PC-3 (cell line): ENCODE measurements at regions not wholly inside any gene's neighbourhood (a gene's known extent, or its start where the extent isn't known, plus 50 kb on each side); places are given as distances from the start of the nearest gene placed in this dataset.

Source experiments
- ATAC-seq: fragments of 200-7000 bp; cut with Tn5 transposase; 2 replicates; pipeline ENCODE4 v1.9.1; 2020; ENCODE audit warnings: mild to moderate bottlenecking, moderate library complexity
- BruUV-seq: library from RNA; stranded (reverse); fragments of 400-500 nt; replicated peaks from 2 replicates; lab custom pipeline; 2021; lab: Mats Ljungman, UMichigan
- CTCF ChIA-PET: fragments of 300-600 bp; sonication (Branson Sonifier 250); formaldehyde crosslinking; loops from one replicate; lab custom pipeline; 2022; ENCODE audit warnings: antibody characterized with exemption; lab: Charles Lee
- POLR2A ChIA-PET: fragments of 300-600 bp; sonication (Branson Sonifier 250); formaldehyde crosslinking; loops from one replicate; lab custom pipeline; 2022; ENCODE audit warnings: antibody characterized with exemption; ENCODE audit not compliant: unreplicated experiment; lab: Charles Lee
- DNase-seq: peaks from one replicate; pipeline ENCODE4 v3.0.0-alpha.2; 2015
- H2AFZ ChIP-seq: fragments of 300-600 bp; sonication (generic); 2 replicates; pipeline ENCODE4 v1.6.0; 2016; ENCODE audit warnings: antibody characterized with exemption, low read length
- H3F3A ChIP-seq: fragments of 300-600 bp; sonication (generic); one replicate; pipeline ENCODE4 v1.6.0; 2017; ENCODE audit warnings: antibody characterized with exemption, low read length, control low read depth, mild to moderate bottlenecking; ENCODE audit not compliant: unreplicated experiment
- H3K27ac ChIP-seq: fragments of 300-600 bp; sonication (generic); 2 replicates; pipeline ENCODE4 v1.5.1; 2016; ENCODE audit warnings: mild to moderate bottlenecking, low read length
- H3K27me3 ChIP-seq: fragments of 300-600 bp; sonication (generic); 2 replicates; pipeline ENCODE4 v1.6.1; 2016; ENCODE audit warnings: low read length, mixed read lengths
- H3K36me3 ChIP-seq: fragments of 300-600 bp; sonication (generic); 2 replicates; pipeline ENCODE4 v1.6.1; 2016; ENCODE audit warnings: low read depth, mixed run types, low read length, mixed read lengths
- H3K4me1 ChIP-seq: fragments of 300-600 bp; sonication (generic); 2 replicates; pipeline ENCODE4 v1.5.1; 2016; ENCODE audit warnings: low read length; ENCODE audit not compliant: insufficient read depth
- H3K4me2 ChIP-seq: fragments of 300-600 bp; sonication (generic); 2 replicates; pipeline ENCODE4 v1.6.0; 2016; ENCODE audit warnings: low read length
- H3K4me3 ChIP-seq: fragments of 300-600 bp; sonication (generic); 2 replicates; pipeline ENCODE4 v1.5.1; 2016; ENCODE audit warnings: mild to moderate bottlenecking, low read length, mixed read lengths
- H3K79me2 ChIP-seq: fragments of 300-600 bp; sonication (generic); 2 replicates; pipeline ENCODE4 v1.6.1; 2017; ENCODE audit warnings: low read length, mixed read lengths
- H3K9ac ChIP-seq: fragments of 300-600 bp; sonication (generic); 2 replicates; pipeline ENCODE4 v1.6.0; 2016; ENCODE audit warnings: mild to moderate bottlenecking, low read length
- H3K9me2 ChIP-seq: fragments of 300-600 bp; sonication (generic); replicated peaks from 2 replicates; pipeline ENCODE4 v1.6.1; 2016; ENCODE audit warnings: mixed run types, low read length, mixed read lengths
- H3K9me3 ChIP-seq: fragments of 300-600 bp; sonication (generic); 2 replicates; pipeline ENCODE4 v1.6.1; 2016; ENCODE audit warnings: low read length, mixed read lengths
- H4K20me1 ChIP-seq: fragments of 300-600 bp; sonication (generic); 2 replicates; pipeline ENCODE4 v1.6.1; 2016; ENCODE audit warnings: low read length, mixed read lengths
- CTCF ChIP-seq: fragments of 300-600 bp; sonication (generic); conservative IDR thresholded peaks from 2 replicates; pipeline ENCODE4 v1.5.1; 2017; ENCODE audit warnings: antibody characterized with exemption, low read depth, mild to moderate bottlenecking, low read length
- EZH2 ChIP-seq: fragments of 300-600 bp; sonication (generic); IDR thresholded peaks from one replicate; pipeline ENCODE4 v1.6.1; 2017; ENCODE audit warnings: antibody characterized with exemption, mild to moderate bottlenecking, low read length; ENCODE audit not compliant: unreplicated experiment
- EZH2phosphoT487 ChIP-seq: fragments of 300-600 bp; sonication (generic); IDR thresholded peaks from 2 replicates; pipeline ENCODE4 v1.6.1; 2018; ENCODE audit warnings: mild to moderate bottlenecking, antibody characterized with exemption, low read length, borderline replicate concordance
- intact Hi-C: fragments of 100-400 bp; cut with micrococcal nuclease; formaldehyde crosslinking; loops from 2 replicates; pipeline ENCODE4 v1.9.0; 2023

GRCh38 chr2:38430597-38431207 lies 53.6 kb upstream of the ATL2 start:
- H3K4me2 ChIP-seq, result no peak overlapping the region
- peaks cover 41% of the 10 kb centered on the region for H3K4me1 ChIP-seq
- no peaks in the 10 kb centered on the region for H3K36me3 ChIP-seq
- DNase-seq (no peak), ATAC-seq (no peak)
- H3K27me3 ChIP-seq, result no peaks in the 10 kb centered on the region
- H3K9me3 ChIP-seq, result no peaks in the 10 kb centered on the region
- TF ChIP-seq EZH2 (no peak), CTCF (no peak), EZH2phosphoT487 (no peak)
- no peak overlapping the region for H3K9ac ChIP-seq
- ChIA-PET POLR2A (no interaction called here), CTCF (no interaction called here)
- H3F3A ChIP-seq, result no peaks in the 10 kb centered on the region
- H2AFZ ChIP-seq, result no peak overlapping the region
- H3K4me3 ChIP-seq, result no peak overlapping the region
- no peaks in the 10 kb centered on the region for H3K9me2 ChIP-seq
- no TSS peak for BruUV-seq
- no peaks in the 10 kb centered on the region for H4K20me1 ChIP-seq
- H3K79me2 ChIP-seq, result no peaks in the 10 kb centered on the region
- H3K27ac ChIP-seq, result no peak overlapping the region
- intact Hi-C loops, result no loop called here

GRCh38 chr2:38430196-38430595 lies 53.1 kb upstream of the ATL2 start:
- no peaks in the 10 kb centered on the region for H3F3A ChIP-seq
- H3K27ac ChIP-seq, result no peak overlapping the region
- no peak for TF ChIP-seq CTCF
- no peak for TF ChIP-seq EZH2phosphoT487
- TF ChIP-seq EZH2, result no peak
- no peaks in the 10 kb centered on the region for H4K20me1 ChIP-seq
- H3K9ac ChIP-seq, result no peak overlapping the region
- no peaks in the 10 kb centered on the region for H3K79me2 ChIP-seq
- ChIA-PET POLR2A (no interaction called here), CTCF (no interaction called here)
- H3K9me3 ChIP-seq, result no peaks in the 10 kb centered on the region
- no peaks in the 10 kb centered on the region for H3K9me2 ChIP-seq
- no peak overlapping the region for H2AFZ ChIP-seq
- BruUV-seq, result no TSS peak
- intact Hi-C loops, result no loop called here
- H3K4me2 ChIP-seq, result no peak overlapping the region
- no peaks in the 10 kb centered on the region for H3K27me3 ChIP-seq
- no peak for DNase-seq
- no peak for ATAC-seq
- peaks cover 38% of the 10 kb centered on the region for H3K4me1 ChIP-seq
- H3K4me3 ChIP-seq, result no peak overlapping the region
- H3K36me3 ChIP-seq, result no peaks in the 10 kb centered on the region

- intact Hi-C loops, result loop anchor here (2.0 kb wide), 2 partner anchors 31 to 51 kb away; partner anchors contain the start of gene ATL2
- CTCF ChIA-PET, result no interaction called here
- DNase-seq (no peak), ATAC-seq (no peak)
- Histone ChIP-seq H3K9ac (no peak overlapping the region), H3K27ac (peak overlapping the region; percentile 55; the same call in 1 of the 2 replicates), H3K4me3 (no peak overlapping the region), H3K4me1 (peaks cover 27% of the 10 kb centered on the region), H3K79me2 (no peaks in the 10 kb centered on the region), H4K20me1 (no peaks in the 10 kb centered on the region), H2AFZ (no peak overlapping the region), H3K9me2 (no peaks in the 10 kb centered on the region), H3K9me3 (no peaks in the 10 kb centered on the region), H3K36me3 (no peaks in the 10 kb centered on the region), H3K27me3 (no peaks in the 10 kb centered on the region), H3F3A (no peaks in the 10 kb centered on the region), H3K4me2 (no peak overlapping the region)
- TF ChIP-seq EZH2phosphoT487 (no peak), EZH2 (no peak), CTCF (no peak)
- BruUV-seq, result no TSS peak
- POLR2A ChIA-PET, result no interaction called here
Observed at GRCh38 chr2:38427936-38428335, 50.9 kb upstream of the ATL2 start.
